T-cell (primary cell): ENCODE measurements at regions not wholly inside any gene's neighbourhood (a gene's known extent, or its start where the extent isn't known, plus 50 kb on each side); places are given as distances from the start of the nearest gene placed in this dataset.

Source experiments
- ATAC-seq, 4 experiments: fragments of 200-7000 bp in 3 of 4; fragments of 150-1000 bp in 1 of 4; cut with Tn5 transposase; replicated peaks in 1 of 4; 1 replicate in 3 of 4; 2 replicates in 1 of 4; pipeline ENCODE4 v1.10.0; 2021; ENCODE audit warnings: moderate library complexity in 3 of 4, mild to moderate bottlenecking in 2 of 4, moderate number of reproducible peaks in 1 of 4
- CTCF ChIA-PET, 2 donors: fragments of 300-600 bp; sonication (Branson Sonifier 250); formaldehyde crosslinking; loops; one replicate each; lab custom pipeline; 2022; ENCODE audit warnings: antibody characterized with exemption in 2 of 2; lab: Charles Lee
- POLR2A ChIA-PET, 2 donors: fragments of 300-600 bp; sonication (Branson Sonifier 250); formaldehyde crosslinking; loops; one replicate each; lab custom pipeline; 2022; ENCODE audit warnings: antibody characterized with exemption in 2 of 2; lab: Charles Lee
- DNase-seq, 35 experiments: peaks; one replicate each; pipeline versions ENCODE4 v3.0.0 to v3.0.0-alpha.2; 2013 to 2023
- H3K27ac ChIP-seq: one replicate; pipeline ENCODE4 v1.5.1; 2013; ENCODE audit warnings: low read length
- H3K27me3 ChIP-seq, 2 experiments: replicated peaks in 1 of 2; 1 replicate in 1 of 2; 2 replicates in 1 of 2; pipeline versions ENCODE4 v1.6.1 to v1.7.0; 2013; ENCODE audit warnings: low read length in 1 of 2, mixed read lengths in 1 of 2; ENCODE audit not compliant: control insufficient read depth in 2 of 2, insufficient read depth in 2 of 2; ENCODE audit errors: extremely low read depth in 1 of 2
- H3K36me3 ChIP-seq, 2 donors: 1 replicate in 1 of 2; 2 replicates in 1 of 2; pipeline versions ENCODE4 v1.6.1 to v1.7.0; 2013; ENCODE audit warnings: low read length in 1 of 2; ENCODE audit not compliant: control insufficient read depth in 2 of 2, insufficient read depth in 1 of 2; ENCODE audit errors: extremely low read depth in 1 of 2
- H3K4me1 ChIP-seq, 2 experiments: 1 replicate in 1 of 2; 2 replicates in 1 of 2; pipeline versions ENCODE4 v1.6.1 to v1.7.0; 2013; ENCODE audit warnings: low read length in 2 of 2, mixed read lengths in 1 of 2; ENCODE audit not compliant: insufficient read depth in 2 of 2, control insufficient read depth in 1 of 2; ENCODE audit errors: extremely low read depth in 1 of 2
- H3K4me3 ChIP-seq, 2 donors: 1 replicate in 1 of 2; 2 replicates in 1 of 2; pipeline versions ENCODE4 v1.5.1 to v1.7.0; 2013; ENCODE audit warnings: mild to moderate bottlenecking in 2 of 2, low read length in 1 of 2, moderate library complexity in 1 of 2; ENCODE audit not compliant: control insufficient read depth in 1 of 2; ENCODE audit errors: extremely low read depth in 1 of 2
- H3K9me3 ChIP-seq: 2 replicates; pipeline ENCODE4 v1.7.0; 2013
- H3K27ac Mint-ChIP-seq, 2 donors: one replicate each; pipeline ENCODE4 v1.8.0; 2020 to 2021; ENCODE audit warnings: mild to moderate bottlenecking in 2 of 2, mixed read lengths in 2 of 2
- H3K27me3 Mint-ChIP-seq, 2 donors: one replicate each; pipeline ENCODE4 v1.8.0; 2021 to 2022; ENCODE audit warnings: mixed read lengths in 2 of 2
- H3K36me3 Mint-ChIP-seq: one replicate; pipeline ENCODE4 v1.8.0; 2021; ENCODE audit warnings: mixed read lengths
- H3K4me1 Mint-ChIP-seq, 3 donors: one replicate each; pipeline ENCODE4 v1.8.0; 2020 to 2022; ENCODE audit warnings: mixed read lengths in 3 of 3, mild to moderate bottlenecking in 1 of 3
- H3K4me3 Mint-ChIP-seq, 3 donors: one replicate each; pipeline ENCODE4 v1.8.0; 2020 to 2022; ENCODE audit warnings: mild to moderate bottlenecking in 3 of 3, mixed read lengths in 3 of 3, moderate library complexity in 3 of 3
- H3K9me3 Mint-ChIP-seq, 3 donors: one replicate each; pipeline ENCODE4 v1.8.0; 2020 to 2022; ENCODE audit warnings: mixed read lengths in 3 of 3
- WGBS: methylation state at CpG from one replicate; pipeline ENCODE4 v1.1.5; 2013; ENCODE audit warnings: missing lambda C conversion rate; ENCODE audit not compliant: insufficient coverage; 5-methylcytosine and 5-hydroxymethylcytosine counted together

- H3K27ac Mint-ChIP-seq = no peak overlapping the region
- no peak overlapping the region for H3K4me3 Mint-ChIP-seq
- WGBS = no CpG with 5 or more reads among the region's 3 CpGs
- H3K27me3 Mint-ChIP-seq = no peaks in the 10 kb centered on the region
- POLR2A ChIA-PET = no interaction called here
- CTCF ChIA-PET = no interaction called here
- H3K27me3 ChIP-seq = no peaks in the 10 kb centered on the region
- no peaks in the 10 kb centered on the region for H3K4me1 Mint-ChIP-seq
- H3K4me1 ChIP-seq = no peaks in the 10 kb centered on the region
- DNase-seq = no peak
- no peak overlapping the region for H3K27ac ChIP-seq
- H3K36me3 ChIP-seq = no peaks in the 10 kb centered on the region
- no peaks in the 10 kb centered on the region for H3K9me3 ChIP-seq
- no peaks in the 10 kb centered on the region for H3K9me3 Mint-ChIP-seq
- no peaks in the 10 kb centered on the region for H3K36me3 Mint-ChIP-seq
- H3K4me3 ChIP-seq = no peak overlapping the region
- no peak for ATAC-seq
Measured at GRCh38 chr6:21489826-21490225, 103.7 kb upstream of the SOX4 start.

DNA sequence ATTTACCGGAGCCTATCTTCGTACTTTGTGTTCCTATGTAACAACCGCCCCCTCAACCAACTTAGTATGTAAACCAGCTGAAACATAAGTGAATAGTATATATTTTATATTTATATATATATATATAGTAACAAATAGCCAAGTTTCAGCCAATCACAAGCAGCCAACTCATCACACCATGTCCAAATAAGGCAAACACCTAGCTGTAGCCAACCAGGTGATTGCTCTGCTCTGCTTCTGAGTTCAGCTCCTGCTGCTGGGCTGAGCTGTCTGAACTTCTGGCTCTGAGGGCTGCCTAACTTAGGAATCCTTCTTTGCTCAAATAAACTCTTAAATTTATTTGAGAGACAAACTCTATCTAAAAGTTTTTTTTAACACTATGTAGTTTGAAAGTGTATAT, 101.6 kb upstream of the SOX4 start:
- Histone ChIP-seq H3K27ac (no peak overlapping the region), H3K4me3 (no peak overlapping the region), H3K9me3 (no peaks in the 10 kb centered on the region), H3K27me3 (no peaks in the 10 kb centered on the region), H3K36me3 (no peaks in the 10 kb centered on the region), H3K4me1 (no peaks in the 10 kb centered on the region)
- no peaks in the 10 kb centered on the region for H3K9me3 Mint-ChIP-seq
- no peaks in the 10 kb centered on the region for H3K27me3 Mint-ChIP-seq
- no peaks in the 10 kb centered on the region for H3K36me3 Mint-ChIP-seq
- no peak overlapping the region for H3K27ac Mint-ChIP-seq
- ChIA-PET POLR2A (no interaction called here), CTCF (interaction anchor here in 1 of 2 donors (0.6 kb wide), 1 partner anchor 220 kb away, joined by 4 read pairs; no protein-coding TSS in a partner anchor)
- ATAC-seq (no peak), DNase-seq (no peak)
- H3K4me1 Mint-ChIP-seq = no peaks in the 10 kb centered on the region
- no CpG with 5 or more reads among the region's 3 CpGs for WGBS
- no peak overlapping the region for H3K4me3 Mint-ChIP-seq

- H3K27ac Mint-ChIP-seq = no peak overlapping the region
- no peak for DNase-seq
- H3K4me1 Mint-ChIP-seq = no peaks in the 10 kb centered on the region
- ATAC-seq = no peak
- no peaks in the 10 kb centered on the region for H3K27me3 ChIP-seq
- no peaks in the 10 kb centered on the region for H3K9me3 Mint-ChIP-seq
- no peak overlapping the region for H3K4me3 Mint-ChIP-seq
- H3K4me1 ChIP-seq = no peaks in the 10 kb centered on the region
- no peaks in the 10 kb centered on the region for H3K36me3 ChIP-seq
- no peaks in the 10 kb centered on the region for H3K27me3 Mint-ChIP-seq
- H3K9me3 ChIP-seq = no peaks in the 10 kb centered on the region
- CTCF ChIA-PET = no interaction called here
- POLR2A ChIA-PET = no interaction called here
- no peak overlapping the region for H3K27ac ChIP-seq
- 60% methylated on average over 4 of the region's 8 CpGs for WGBS
- no peak overlapping the region for H3K4me3 ChIP-seq
- no peaks in the 10 kb centered on the region for H3K36me3 Mint-ChIP-seq
Measured at GRCh38 chr6:21494505-21494904, 99.0 kb upstream of the SOX4 start.

DNA sequence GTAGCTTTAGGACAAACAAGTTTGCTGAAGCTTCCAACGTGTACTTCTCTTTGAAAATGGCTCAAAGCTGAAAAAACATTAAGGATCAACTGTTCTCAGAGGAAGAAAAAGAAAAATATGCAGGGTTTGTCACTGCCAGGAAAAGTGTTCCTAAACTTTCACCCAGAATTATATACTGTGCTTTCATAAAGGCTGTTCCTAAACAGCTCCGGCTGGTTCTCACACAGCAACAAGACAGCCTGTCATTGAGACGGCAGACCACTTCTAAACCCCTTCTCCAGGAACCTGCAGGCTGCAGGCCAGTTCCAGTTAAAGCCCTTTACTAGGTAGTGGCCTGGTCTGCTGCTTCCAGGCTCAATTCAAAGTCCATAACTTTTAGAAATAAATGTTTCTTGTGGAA, 97.4 kb upstream of the SOX4 start:
- POLR2A ChIA-PET = no interaction called here
- no peaks in the 10 kb centered on the region for H3K4me1 ChIP-seq
- H3K9me3 ChIP-seq = no peaks in the 10 kb centered on the region
- H3K9me3 Mint-ChIP-seq = no peaks in the 10 kb centered on the region
- CTCF ChIA-PET = no interaction called here
- no peaks in the 10 kb centered on the region for H3K4me1 Mint-ChIP-seq
- no CpG with 5 or more reads among the region's 3 CpGs for WGBS
- H3K4me3 ChIP-seq = no peak overlapping the region
- H3K27ac Mint-ChIP-seq = no peak overlapping the region
- H3K27me3 ChIP-seq = peaks cover 0 to 5% of the 10 kb centered on the region in 2 experiments
- ATAC-seq = no peak
- H3K27ac ChIP-seq = no peak overlapping the region
- no peaks in the 10 kb centered on the region for H3K36me3 ChIP-seq
- peaks cover 0 to 2% of the 10 kb centered on the region in 2 donors for H3K27me3 Mint-ChIP-seq
- no peaks in the 10 kb centered on the region for H3K36me3 Mint-ChIP-seq
- H3K4me3 Mint-ChIP-seq = no peak overlapping the region
- no peak for DNase-seq

DNA sequence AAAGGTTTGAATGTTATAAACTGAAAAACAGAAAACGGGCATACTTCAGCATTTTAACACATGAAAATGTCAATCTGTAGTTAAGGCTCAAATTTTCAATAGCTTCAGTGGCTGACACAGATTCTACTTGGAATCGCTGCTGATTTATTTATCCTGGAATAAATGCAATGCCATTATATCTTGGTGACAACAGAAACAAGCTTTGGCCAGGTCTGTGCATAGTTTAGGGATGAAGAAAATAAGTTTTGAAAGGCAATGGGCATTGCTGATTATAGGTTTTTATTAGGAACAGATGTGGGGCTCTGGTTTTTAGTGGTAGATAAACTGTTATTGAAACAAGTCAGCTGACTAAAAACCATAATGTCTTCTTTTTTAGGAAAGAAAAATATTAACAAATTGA, 96.8 kb upstream of the SOX4 start:
- no peaks in the 10 kb centered on the region for H3K9me3 ChIP-seq
- Mint-ChIP-seq H3K4me3 (no peak overlapping the region), H3K9me3 (no peaks in the 10 kb centered on the region), H3K36me3 (no peaks in the 10 kb centered on the region), H3K4me1 (no peaks in the 10 kb centered on the region), H3K27me3 (peaks cover 0 to 3% of the 10 kb centered on the region in 2 donors), H3K27ac (no peak overlapping the region)
- ATAC-seq (no peak), DNase-seq (no peak)
- no peaks in the 10 kb centered on the region for H3K4me1 ChIP-seq
- WGBS = 83% methylated on average over 1 of the region's 2 CpGs
- H3K36me3 ChIP-seq = no peaks in the 10 kb centered on the region
- no peak overlapping the region for H3K4me3 ChIP-seq
- ChIA-PET POLR2A (no interaction called here), CTCF (no interaction called here)
- H3K27ac ChIP-seq = no peak overlapping the region
- H3K27me3 ChIP-seq = peaks cover 0 to 5% of the 10 kb centered on the region in 2 experiments

DNA sequence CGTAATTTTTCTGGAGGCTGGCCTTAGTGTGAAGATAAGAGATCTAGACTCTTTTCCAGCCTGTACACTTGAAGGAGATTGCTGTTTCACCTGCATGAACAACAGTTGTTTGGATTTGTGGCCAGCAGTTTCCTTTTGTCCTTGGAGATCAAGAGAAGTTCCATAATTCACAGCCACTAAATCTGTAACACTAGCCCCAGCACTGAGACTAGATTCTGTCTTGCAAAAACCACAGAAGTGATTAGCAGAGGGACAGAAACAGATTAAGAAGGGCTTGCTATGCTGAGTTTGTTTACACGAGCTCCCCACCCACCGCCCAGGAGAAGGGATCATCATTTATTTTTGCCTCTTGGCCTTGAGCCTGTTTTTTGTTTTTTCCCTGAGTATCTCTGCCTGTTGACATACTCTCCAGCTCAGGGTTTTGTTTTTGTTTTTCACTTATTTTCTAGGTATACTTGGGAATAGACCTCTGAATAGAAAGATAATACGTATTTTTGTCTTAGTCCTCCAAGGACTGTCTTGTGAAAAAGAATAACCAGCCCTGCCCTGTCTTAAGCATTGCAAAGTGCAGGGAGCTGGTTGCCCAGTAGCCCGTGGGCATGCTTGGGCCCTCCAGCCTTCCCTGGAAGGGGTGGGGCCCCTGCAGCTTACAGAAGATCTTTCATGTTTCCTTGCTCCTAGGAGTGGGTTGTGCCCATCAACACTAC, 93.1 kb upstream of the SOX4 start:
- ATAC-seq (no peak), DNase-seq (no peak)
- H3K27ac Mint-ChIP-seq = no peak overlapping the region
- 94% methylated on average over 2 of the region's 5 CpGs for WGBS
- no peaks in the 10 kb centered on the region for H3K36me3 ChIP-seq
- H3K4me1 ChIP-seq = no peaks in the 10 kb centered on the region
- H3K4me1 Mint-ChIP-seq = no peaks in the 10 kb centered on the region
- peaks cover 0 to 5% of the 10 kb centered on the region in 2 experiments for H3K27me3 ChIP-seq
- no peaks in the 10 kb centered on the region for H3K36me3 Mint-ChIP-seq
- no peaks in the 10 kb centered on the region for H3K9me3 ChIP-seq
- ChIA-PET CTCF (no interaction called here), POLR2A (no interaction called here)
- no peak overlapping the region for H3K4me3 Mint-ChIP-seq
- H3K4me3 ChIP-seq = no peak overlapping the region
- H3K27ac ChIP-seq = no peak overlapping the region
- H3K9me3 Mint-ChIP-seq = no peaks in the 10 kb centered on the region
- peaks cover 0 to 3% of the 10 kb centered on the region in 2 donors for H3K27me3 Mint-ChIP-seq
